GM12864 (cell line): ENCODE measurements at regions not wholly inside any gene's neighbourhood (a gene's known extent, or its start where the extent isn't known, plus 50 kb on each side); places are given as distances from the start of the nearest gene placed in this dataset.

ENCODE experiments used
- DNase-seq: peaks from one replicate; pipeline ENCODE4 v3.0.0-alpha.2; 2011; ENCODE audit warnings: low read depth
- H3K4me3 ChIP-seq: 2 replicates; pipeline ENCODE4 v1.5.1; 2011; ENCODE audit warnings: mild to moderate bottlenecking, low read depth, low read length, control low read depth
- CTCF ChIP-seq: IDR thresholded peaks from 2 replicates; pipeline ENCODE4 v1.5.1; 2011; ENCODE audit warnings: low read depth, mild to moderate bottlenecking, moderate library complexity, low read length, control low read depth, inconsistent platforms; ENCODE audit errors: missing control alignments

- no peak overlapping the region for H3K4me3 ChIP-seq
- DNase-seq, result no peak
- no peak for TF ChIP-seq CTCF
Observed at GRCh38 chr10:83205861-83206260, 933.4 kb upstream of the GHITM start.

- no peak overlapping the region for H3K4me3 ChIP-seq
- TF ChIP-seq CTCF, result no peak
- DNase-seq, result no peak
Observed at GRCh38 chr10:83212632-83213334, 926.5 kb upstream of the GHITM start.

GRCh38 chr10:83214136-83214535 lies 925.2 kb upstream of the GHITM start:
- TF ChIP-seq CTCF, result no peak
- H3K4me3 ChIP-seq, result no peak overlapping the region
- DNase-seq, result no peak

GRCh38 chr10:83218205-83218604 lies 921.1 kb upstream of the GHITM start:
- no peak for DNase-seq
- no peak for TF ChIP-seq CTCF
- no peak overlapping the region for H3K4me3 ChIP-seq

- TF ChIP-seq CTCF, result no peak
- DNase-seq, result no peak
- H3K4me3 ChIP-seq, result no peak overlapping the region
Observed at GRCh38 chr10:83222300-83222699, 917.0 kb upstream of the GHITM start.

- H3K4me3 ChIP-seq, result no peak overlapping the region
- DNase-seq, result no peak
- no peak for TF ChIP-seq CTCF
Observed at GRCh38 chr10:83222832-83223742, 916.2 kb upstream of the GHITM start.

- TF ChIP-seq CTCF, result no peak
- H3K4me3 ChIP-seq, result no peak overlapping the region
- DNase-seq, result no peak
Observed at GRCh38 chr10:83225781-83226180, 913.5 kb upstream of the GHITM start.
